Fibroblast of lung (primary cell): ENCODE measurements at regions not wholly inside any gene's neighbourhood (a gene's known extent, or its start where the extent isn't known, plus 50 kb on each side); places are given as distances from the start of the nearest gene placed in this dataset.

Source experiments
- EZH2 ChIP-seq: IDR thresholded peaks from 2 replicates; pipeline ENCODE4 v1.5.1; 2012; ENCODE audit warnings: low read length, control low read depth, mild to moderate bottlenecking; ENCODE audit errors: missing control alignments
- TF ChIP-seq, protein P1 (sequence below), 2 donors: IDR thresholded peaks in 1 of 2; conservative IDR thresholded peaks in 1 of 2; 1 replicate in 1 of 2; 2 replicates in 1 of 2; pipeline ENCODE4 v1.5.1; 2011 to 2012; ENCODE audit warnings: low read length in 2 of 2, control low read depth in 1 of 2, inconsistent platforms in 1 of 2, low read depth in 1 of 2, mild to moderate bottlenecking in 1 of 2

DNA sequence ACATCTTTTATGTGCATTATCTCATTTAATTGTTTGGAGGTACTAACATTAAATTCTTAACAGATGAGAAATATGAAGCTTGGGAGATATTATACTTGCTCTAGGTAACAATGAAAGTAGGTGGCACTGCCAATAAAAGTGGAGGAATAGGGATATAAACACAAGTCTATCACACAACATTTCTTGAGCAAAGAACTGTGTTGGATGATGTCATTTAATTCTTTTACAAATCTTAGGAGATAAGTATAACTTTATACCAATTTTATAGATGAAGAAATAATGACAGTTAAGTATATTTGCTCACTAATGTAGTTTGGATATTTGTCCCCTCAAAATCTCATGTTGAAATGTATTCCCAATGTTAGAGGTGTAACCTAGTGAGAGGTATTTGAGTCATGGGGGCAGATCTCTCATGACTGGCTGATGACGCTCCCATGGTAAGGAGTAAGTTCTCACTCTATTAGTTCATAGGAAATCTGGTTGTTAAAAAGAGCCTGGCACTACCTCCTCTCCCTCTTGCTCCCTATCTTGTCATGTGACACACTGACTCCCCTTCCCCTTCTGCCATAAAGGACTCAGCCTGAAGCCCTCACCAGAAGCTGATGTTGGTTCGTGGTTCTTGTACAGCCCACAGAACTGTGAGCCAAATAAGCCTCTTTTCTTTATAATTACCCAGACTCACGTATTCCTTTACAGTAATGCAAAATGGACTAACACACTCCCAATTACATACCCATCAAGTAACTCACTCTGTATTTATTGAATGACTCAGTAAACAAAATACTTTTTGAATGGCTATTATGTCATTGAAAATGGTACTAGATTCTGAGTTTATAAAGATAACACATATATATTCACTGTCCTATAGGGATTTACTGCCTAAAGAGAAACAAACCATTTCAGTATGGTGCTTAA, 146.8 kb upstream of the KITLG start:
- TF ChIP-seq, protein P1, sequence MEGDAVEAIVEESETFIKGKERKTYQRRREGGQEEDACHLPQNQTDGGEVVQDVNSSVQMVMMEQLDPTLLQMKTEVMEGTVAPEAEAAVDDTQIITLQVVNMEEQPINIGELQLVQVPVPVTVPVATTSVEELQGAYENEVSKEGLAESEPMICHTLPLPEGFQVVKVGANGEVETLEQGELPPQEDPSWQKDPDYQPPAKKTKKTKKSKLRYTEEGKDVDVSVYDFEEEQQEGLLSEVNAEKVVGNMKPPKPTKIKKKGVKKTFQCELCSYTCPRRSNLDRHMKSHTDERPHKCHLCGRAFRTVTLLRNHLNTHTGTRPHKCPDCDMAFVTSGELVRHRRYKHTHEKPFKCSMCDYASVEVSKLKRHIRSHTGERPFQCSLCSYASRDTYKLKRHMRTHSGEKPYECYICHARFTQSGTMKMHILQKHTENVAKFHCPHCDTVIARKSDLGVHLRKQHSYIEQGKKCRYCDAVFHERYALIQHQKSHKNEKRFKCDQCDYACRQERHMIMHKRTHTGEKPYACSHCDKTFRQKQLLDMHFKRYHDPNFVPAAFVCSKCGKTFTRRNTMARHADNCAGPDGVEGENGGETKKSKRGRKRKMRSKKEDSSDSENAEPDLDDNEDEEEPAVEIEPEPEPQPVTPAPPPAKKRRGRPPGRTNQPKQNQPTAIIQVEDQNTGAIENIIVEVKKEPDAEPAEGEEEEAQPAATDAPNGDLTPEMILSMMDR (conservative IDR thresholded peaks at IDR 0.05 in 1 of 2, IDR thresholded peaks at IDR 0.05 in 1 of 2; ENCODE audit: low read depth in 1 of 2, low read length in 2 of 2), result no peak
- no peak for TF ChIP-seq EZH2
